Ovary (tissue), 3 donors: ENCODE measurements at regions not wholly inside any gene's neighbourhood (a gene's known extent, or its start where the extent isn't known, plus 50 kb on each side); places are given as distances from the start of the nearest gene placed in this dataset.

Source experiments
- CTCF ChIP-seq, 3 donors: fragments of 450-650 bp in 2 of 3; fragments of 200-600 bp in 1 of 3; IDR thresholded peaks; one replicate each; pipeline versions ENCODE4 v1.5.1 to v1.8.0; 2016 to 2022; ENCODE audit warnings: antibody characterized with exemption in 3 of 3, mild to moderate bottlenecking in 1 of 3
- EP300 ChIP-seq: sonication (generic); formaldehyde crosslinking; IDR thresholded peaks from one replicate; pipeline ENCODE4 v1.6.1; 2017; ENCODE audit warnings: antibody characterized with exemption
- POLR2A ChIP-seq: fragments of 450-650 bp; IDR thresholded peaks from one replicate; pipeline ENCODE4 v1.6.1; 2017; ENCODE audit warnings: antibody characterized with exemption, mild to moderate bottlenecking, moderate library complexity
- donor health status: DM: no; HTN: no; CAD: no.

- TF ChIP-seq POLR2A (no peak), CTCF (IDR thresholded peaks at IDR 0.05) (no peak), EP300 (no peak)
Measured at GRCh38 chr6:99136488-99136887, 188.7 kb upstream of the FBXL4 start.
